ENCODE measurements at regions not wholly inside any gene's neighbourhood (a gene's known extent, or its start where the extent isn't known, plus 50 kb on each side); places are given as distances from the start of the nearest gene placed in this dataset.

DNA sequence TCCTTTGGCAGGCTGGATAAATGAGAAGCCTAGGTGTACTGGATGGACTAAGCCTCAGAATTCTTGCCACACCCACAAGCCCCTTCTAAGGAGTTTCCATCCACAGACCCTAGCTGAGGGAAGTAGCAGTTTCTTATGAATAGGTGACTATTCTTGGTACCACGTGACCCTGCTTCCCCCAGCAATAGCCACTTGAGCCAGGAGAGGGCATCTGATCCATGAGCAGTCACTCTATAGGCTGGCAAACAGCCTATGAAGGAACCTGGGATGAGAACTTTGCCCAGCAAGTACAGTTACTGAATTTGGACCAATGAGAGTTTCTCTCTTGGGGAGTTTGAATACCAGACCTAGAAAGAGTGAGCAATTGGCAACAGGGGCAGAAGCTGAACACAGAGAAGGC is 84.0 kb downstream of the RTL9 start:
- no peak for DNase-seq (ENCODE audit: low read depth)
- no peak overlapping the region for H3K4me3 ChIP-seq (ENCODE audit: low read depth, low read length)
- peak; percentile 43 for TF ChIP-seq CTCF (conservative IDR thresholded peaks at IDR 0.05; ENCODE audit: low read depth, low read length)

- no peak for DNase-seq (ENCODE audit: low read depth)
- TF ChIP-seq CTCF (conservative IDR thresholded peaks at IDR 0.05; ENCODE audit: low read depth, low read length) = no peak
- H3K4me3 ChIP-seq (ENCODE audit: low read depth, low read length) = no peak overlapping the region
Observed at GRCh38 chrX:110444996-110445395, 86.3 kb downstream of the RTL9 start.

- no peak for DNase-seq (ENCODE audit: low read depth)
- no peak overlapping the region for H3K4me3 ChIP-seq (ENCODE audit: low read depth, low read length)
- no peak for TF ChIP-seq CTCF (conservative IDR thresholded peaks at IDR 0.05; ENCODE audit: low read depth, low read length)
Observed at GRCh38 chrX:110448459-110448858, 89.8 kb downstream of the RTL9 start.

DNA sequence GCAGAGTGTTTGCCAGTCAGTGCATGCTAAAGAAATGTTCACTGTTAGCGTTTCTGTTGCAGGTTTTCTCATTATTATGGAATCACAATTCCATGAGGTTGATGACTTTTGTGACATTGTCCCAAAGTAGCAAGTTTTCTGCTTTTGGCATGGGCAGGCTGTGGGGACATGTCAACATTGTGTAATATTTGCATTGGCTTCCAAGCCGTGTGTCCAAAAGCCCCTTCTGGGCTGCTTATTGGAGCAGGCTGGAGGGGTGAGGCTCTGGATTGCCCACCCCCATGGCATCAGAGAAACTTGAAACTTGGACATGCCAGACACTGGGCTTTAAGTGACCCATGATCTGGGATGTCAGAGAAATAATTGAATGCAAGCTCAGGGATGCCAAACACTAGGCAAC is 90.7 kb downstream of the RTL9 start:
- no peak for TF ChIP-seq CTCF (conservative IDR thresholded peaks at IDR 0.05; ENCODE audit: low read depth, low read length)
- no peak overlapping the region for H3K4me3 ChIP-seq (ENCODE audit: low read depth, low read length)
- no peak for DNase-seq (ENCODE audit: low read depth)

GRCh38 chrX:110450050-110450449 is 91.4 kb downstream of the RTL9 start:
- DNase-seq (ENCODE audit: low read depth) = no peak
- peak; percentile 65 for TF ChIP-seq CTCF (conservative IDR thresholded peaks at IDR 0.05; ENCODE audit: low read depth, low read length)
- no peak overlapping the region for H3K4me3 ChIP-seq (ENCODE audit: low read depth, low read length)

DNA sequence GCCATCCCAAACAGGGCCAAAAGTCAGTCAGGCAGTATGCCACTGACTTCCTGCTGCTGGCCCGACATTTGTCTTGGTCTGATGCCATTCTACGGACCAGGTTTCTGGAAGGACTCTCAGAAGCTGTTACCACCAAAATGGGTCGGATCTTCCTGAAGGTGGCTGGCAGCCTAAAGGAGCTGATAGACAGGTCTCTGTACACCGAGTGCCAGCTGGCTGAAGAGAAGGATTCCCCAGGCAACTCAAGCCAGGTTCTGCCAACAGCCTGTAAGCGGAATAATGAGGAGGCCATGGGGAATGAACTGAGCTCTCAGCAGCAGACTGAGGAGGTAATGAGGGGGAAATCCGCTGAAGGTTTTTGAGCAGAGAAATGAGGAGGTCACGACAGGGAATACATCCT is 95.7 kb downstream of the RTL9 start:
- H3K4me3 ChIP-seq (ENCODE audit: low read depth, low read length) = no peak overlapping the region

More for the DNA sequence above, 95.7 kb downstream of the RTL9 start:
- no peak for DNase-seq (ENCODE audit: low read depth)
- no peak for TF ChIP-seq CTCF (conservative IDR thresholded peaks at IDR 0.05; ENCODE audit: low read depth, low read length)
